GM12874 (cell line): ENCODE measurements at regions not wholly inside any gene's neighbourhood (a gene's known extent, or its start where the extent isn't known, plus 50 kb on each side); places are given as distances from the start of the nearest gene placed in this dataset.

ENCODE experiments used
- CTCF ChIP-seq: IDR thresholded peaks from 2 replicates; pipeline ENCODE4 v1.5.1; 2011; ENCODE audit warnings: low read depth, mild to moderate bottlenecking, control low read depth, low read length, moderate library complexity; ENCODE audit not compliant: insufficient read depth

GRCh38 chr15:95581595-95581994 lies 748.9 kb upstream of the NR2F2 start:
- TF ChIP-seq CTCF = no peak

- no peak for TF ChIP-seq CTCF
These were observed 746.4 kb upstream of the NR2F2 start for GRCh38 chr15:95584088-95584487.

- TF ChIP-seq CTCF = no peak
These were observed 742.4 kb upstream of the NR2F2 start for GRCh38 chr15:95588056-95588455.

- TF ChIP-seq CTCF = no peak
These were observed 739.9 kb upstream of the NR2F2 start for GRCh38 chr15:95590533-95591044.

GRCh38 chr15:95591270-95591669 lies 739.2 kb upstream of the NR2F2 start:
- TF ChIP-seq CTCF = no peak

GRCh38 chr15:95591886-95592285 lies 738.6 kb upstream of the NR2F2 start:
- TF ChIP-seq CTCF = no peak

- TF ChIP-seq CTCF = no peak
These were observed 736.0 kb upstream of the NR2F2 start for GRCh38 chr15:95594496-95594895.
